NCI-H2227 (cell line): ENCODE measurements at regions not wholly inside any gene's neighbourhood (a gene's known extent, or its start where the extent isn't known, plus 50 kb on each side); places are given as distances from the start of the nearest gene placed in this dataset.
A peak's percentile ranks its signal among the peaks of the same experiment; 100 is the strongest.
"Not testable (repeated sequence)": the region's sequence is repeated elsewhere in the genome, so short reads cannot be mapped to it uniquely, and the experiment has no call there.

Source experiments
- DNase-seq: peaks from one replicate; lab custom pipeline; 2025; ENCODE audit not compliant: unreplicated experiment; lab: John Stamatoyannopoulos, UW

DNA sequence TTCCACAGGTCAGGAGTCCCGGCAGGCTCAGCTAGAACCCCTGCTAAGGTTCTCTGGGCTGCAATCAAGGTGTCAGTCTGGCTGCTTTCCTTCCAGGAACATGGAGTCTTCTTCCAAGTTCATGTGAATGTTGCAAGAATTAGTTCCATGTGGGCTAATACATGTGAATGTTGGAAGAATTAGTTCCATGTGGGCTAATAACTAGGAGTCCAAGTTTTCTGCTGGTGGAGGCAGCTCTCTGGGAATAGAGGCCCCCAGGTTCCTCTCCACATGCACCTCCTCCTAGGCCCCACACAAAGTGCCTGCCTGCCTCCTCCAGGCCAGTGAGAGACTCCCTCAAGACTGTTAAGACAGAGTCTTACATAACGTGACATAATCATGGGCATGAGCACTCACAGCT is 140.8 kb upstream of the SLC35G4 start:
- DNase-seq: no peak

DNA sequence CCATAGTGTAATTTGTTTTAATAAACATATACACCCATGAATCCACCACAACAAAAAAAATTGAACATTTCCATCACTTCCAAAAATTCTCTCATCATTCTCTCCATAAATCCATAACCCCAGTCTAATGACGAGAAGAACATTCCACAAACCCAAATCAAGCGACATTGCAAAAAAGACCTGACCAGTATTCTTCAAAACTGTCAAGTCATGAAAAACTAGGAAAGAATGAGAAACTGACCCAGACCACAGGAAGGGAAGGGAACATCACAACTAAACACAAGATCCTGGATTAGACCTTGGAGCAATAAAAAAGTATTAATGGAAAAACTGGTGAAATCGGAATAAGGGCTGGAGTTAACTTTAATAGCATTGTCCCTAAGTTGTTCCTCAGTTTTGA is 141.3 kb upstream of the SLC35G4 start:
- DNase-seq: no peak

- no peak for DNase-seq
Measured at GRCh38 chr18:11467611-11468010, 141.8 kb upstream of the SLC35G4 start.

GRCh38 chr18:11464129-11464528 is 145.3 kb upstream of the SLC35G4 start:
- no peak for DNase-seq

DNA sequence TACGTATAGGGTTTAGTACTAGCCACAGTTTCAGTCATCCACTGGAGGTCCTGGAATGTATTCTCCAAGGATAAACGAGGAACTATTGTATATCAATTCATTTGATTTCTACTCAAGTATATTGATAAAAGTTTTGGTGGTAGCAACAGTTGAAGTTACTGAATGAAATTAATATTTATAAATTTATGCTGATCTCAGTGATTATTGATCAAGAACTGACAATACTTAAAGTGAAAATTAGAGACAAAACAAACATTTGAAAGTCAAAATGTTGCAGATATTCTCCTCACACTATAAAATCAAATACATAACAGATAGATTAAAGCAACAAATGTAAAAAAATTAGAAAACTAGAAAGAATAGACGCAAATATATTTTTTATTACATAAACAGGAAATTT is 150.9 kb upstream of the SLC35G4 start:
- no peak for DNase-seq

- DNase-seq: not testable (repeated sequence)
Measured at GRCh38 chr18:11457853-11458252, 151.5 kb upstream of the SLC35G4 start.

DNA sequence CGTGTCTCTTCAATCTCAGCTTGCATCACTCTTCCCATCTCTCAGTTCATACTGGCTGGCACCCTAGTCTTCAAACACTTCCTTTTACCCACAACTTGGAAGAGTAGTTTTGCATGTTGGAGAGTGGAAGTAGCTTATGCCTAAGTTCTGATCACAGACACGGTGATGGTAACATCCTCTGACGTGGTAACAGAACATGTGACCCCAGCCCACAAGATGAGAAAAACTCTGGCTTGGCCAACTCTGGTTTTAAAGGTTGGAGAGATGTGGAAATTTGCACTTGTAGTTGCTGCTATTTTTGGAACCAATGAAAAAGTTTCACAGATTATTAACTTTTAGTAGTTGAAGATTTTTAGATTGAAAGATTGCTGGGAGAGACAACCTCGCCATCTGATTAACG is 155.4 kb upstream of the SLC35G4 start:
- no peak for DNase-seq

GRCh38 chr18:11444169-11444568 is 165.2 kb upstream of the SLC35G4 start:
- DNase-seq: not testable (repeated sequence)

GRCh38 chr18:11437046-11437445 is 172.3 kb upstream of the SLC35G4 start:
- no peak for DNase-seq

GRCh38 chr18:11432360-11432811 is 177.0 kb upstream of the SLC35G4 start:
- DNase-seq: no peak

DNA sequence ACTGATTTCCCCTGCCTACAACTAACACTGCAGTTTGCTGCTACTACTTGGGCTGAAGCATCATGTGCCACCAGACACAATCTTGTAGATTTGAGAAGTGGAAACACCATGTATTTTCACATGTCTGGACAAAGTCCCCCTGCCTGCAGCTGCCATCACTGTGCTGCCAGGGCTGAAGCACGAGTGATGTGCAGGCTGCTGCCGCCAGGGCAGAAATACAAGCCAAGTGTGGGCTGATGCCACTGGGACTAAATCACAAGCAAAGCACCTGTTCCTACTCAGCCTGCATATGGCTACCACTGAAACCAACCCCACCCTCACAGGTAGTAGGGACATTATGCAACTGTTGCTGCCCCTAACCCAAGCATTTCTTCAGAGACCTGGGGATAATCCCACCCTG is 179.5 kb upstream of the SLC35G4 start:
- no peak for DNase-seq

DNA sequence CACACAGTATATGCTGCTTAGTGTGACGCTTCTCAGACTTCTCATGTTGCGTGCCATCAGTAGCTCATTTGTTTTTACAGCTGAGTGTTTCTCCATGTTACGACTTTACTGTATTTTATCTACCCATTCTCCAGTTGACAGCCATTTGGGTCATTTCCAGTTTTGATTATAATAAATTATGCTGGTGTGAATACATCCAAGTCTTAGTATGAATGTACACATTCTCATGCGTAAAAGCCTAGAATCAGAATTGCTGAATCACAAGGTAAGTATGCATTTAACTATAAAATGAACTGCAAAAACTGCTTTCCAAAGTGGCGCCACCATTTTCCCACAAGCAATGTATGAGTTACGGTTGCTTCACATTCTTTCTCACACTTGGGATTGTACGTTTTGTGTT is 184.2 kb upstream of the SLC35G4 start:
- DNase-seq: no peak

DNA sequence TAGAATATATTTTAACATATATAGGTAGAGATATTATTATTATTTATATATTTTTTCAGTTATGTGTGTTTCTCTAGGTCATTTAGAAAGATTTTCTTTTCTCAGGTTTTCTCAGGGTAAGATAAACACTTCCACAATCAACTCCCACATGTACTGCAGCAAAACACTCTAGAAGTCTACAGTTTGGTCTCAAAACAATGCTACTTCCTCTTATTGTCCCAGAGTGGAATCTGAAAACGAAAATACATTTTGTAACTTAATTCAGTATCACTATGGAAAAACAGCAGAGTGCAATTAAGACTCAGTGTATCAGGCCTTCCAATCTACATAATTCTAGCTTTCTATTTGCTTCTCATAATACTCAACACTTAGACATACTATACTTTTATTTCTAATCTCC is 190.1 kb upstream of the SLC35G4 start:
- no peak for DNase-seq

DNA sequence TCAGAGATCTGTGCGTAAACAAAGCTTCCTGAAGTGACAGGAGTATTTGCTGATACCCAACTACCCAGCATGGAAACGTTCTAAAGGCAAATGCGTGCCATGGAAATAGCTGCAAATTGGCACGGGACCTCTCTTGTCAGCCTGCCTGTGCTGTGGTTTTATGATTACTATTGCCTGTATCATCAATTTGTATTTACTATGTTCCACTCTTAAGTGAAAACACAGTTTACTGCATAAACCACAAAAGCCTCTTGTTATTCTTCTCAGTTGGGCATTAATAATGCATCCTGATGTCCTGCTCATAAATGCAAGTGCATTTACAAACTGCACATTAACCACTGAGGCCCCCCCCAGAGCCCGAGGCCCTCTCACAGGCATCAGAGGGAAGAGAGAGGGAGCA is 196.6 kb upstream of the SLC35G4 start:
- no peak for DNase-seq

DNA sequence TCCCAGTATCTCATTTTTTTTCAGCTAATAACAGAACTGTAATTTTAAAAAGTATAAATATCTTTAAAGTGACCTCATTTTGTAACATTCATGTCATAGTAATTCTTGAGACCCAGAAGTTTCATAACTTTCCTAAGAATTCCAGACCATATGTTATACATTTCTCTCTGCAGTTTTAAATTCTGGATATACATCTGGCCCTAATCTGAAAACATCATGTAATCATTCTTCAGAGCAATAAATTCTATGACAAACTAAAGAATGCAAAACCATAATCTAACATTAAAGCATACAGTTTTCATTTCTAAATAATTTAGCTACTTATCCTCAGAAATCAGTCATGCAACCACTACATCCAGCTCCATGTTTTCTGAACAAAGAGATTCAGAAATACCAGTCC is 198.3 kb upstream of the SLC35G4 start:
- DNase-seq: no peak

DNA sequence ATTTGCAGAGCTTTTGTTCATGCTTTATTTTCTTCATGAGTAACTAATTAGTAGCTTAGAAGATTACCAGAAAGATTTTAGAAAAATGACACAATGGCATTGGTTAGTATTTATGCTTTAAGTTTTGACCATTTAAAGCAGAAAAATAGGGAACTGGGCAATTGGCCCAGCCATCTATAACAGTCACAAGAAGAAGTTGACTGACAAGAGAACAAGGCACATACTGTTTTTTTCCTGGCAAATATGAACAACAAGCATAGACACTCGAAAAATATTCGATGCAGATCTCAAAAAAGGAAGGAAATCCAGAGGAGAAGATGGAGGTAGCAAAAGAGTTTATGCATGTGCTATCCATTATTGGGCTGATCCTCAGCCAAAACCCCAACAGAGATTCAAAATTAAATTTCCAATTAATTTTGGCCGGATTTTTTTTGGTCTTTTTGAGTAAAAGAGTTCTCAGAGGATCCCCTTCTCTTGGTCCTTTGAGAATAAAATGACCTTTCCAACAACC is 200.8 kb upstream of the SLC35G4 start:
- no peak for DNase-seq

DNA sequence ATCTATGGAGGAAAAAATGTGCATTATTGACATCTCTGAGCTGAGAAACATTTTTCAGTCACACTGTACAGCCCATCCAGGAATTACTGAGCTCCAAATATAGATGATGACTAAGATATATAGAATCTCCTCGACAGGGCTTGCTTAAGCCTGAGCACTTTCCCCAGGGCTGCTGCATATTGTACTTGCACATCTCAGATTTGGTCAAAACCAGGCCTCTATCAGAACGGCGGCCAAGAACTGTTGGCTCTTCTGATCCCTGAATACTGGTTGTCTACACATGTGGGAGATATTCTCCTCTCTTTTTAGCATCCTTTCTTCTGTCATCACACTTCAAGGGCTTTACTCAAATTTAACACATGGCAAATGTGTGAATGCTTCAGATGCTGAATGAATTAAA is 201.5 kb upstream of the SLC35G4 start:
- DNase-seq: no peak

DNA sequence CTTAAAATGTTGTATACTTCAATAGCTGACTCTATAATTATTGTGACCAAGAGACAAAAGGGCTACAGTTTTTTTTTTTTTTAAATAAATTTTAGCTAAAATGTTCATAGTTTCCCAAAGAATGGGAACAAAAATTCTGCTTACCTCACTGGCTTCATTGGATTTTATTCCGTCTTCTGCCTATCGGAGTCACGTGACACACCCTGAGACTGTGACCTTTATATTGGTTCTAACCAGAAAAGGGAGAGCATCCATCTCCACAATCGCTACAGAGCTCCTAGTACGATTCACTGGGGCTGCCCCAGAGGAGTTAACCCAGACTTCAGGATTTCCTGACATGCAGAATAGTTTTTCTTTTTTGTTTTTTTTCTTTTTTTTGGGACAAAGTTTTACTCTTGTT is 203.6 kb upstream of the SLC35G4 start:
- DNase-seq: no peak

DNA sequence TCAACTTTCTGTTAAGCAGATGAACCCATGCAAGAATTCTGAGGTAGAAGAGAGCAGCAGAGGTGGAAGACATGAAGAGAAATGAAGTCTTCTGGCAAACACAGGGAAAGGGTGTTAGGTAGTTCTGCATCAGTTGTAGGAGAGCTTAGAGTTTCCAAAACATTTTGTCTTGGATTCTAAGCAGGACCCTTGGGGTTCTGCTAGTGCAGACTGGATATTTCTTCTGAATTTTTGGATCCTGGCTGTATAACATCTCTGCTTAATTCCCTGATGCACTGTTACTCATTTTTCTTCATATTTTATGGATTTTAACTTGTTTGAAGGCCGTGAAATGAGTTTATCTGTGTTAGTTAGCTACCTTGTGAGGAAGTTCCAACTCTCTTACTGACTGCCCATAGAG is 208.7 kb upstream of the SLC35G4 start:
- DNase-seq: no peak

DNA sequence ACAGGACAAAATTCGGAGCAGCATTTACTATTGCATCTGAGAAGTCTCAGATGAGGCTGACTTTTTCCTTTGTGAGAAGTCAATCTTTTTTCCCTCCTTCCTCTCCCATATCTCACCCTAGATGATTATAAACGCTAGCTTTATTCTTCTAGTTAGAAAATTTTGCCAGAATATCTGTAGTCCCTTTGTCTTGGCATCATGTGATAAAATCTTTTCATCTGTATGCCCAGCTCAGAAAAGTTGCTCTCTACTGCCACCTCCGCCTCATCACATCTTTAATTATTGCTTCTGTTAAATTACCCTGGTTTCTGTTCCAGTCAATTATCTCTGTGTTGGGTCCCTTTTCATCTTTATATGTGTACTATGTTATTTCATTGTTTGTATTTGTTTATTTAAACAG is 210.8 kb upstream of the SLC35G4 start:
- DNase-seq: no peak

GRCh38 chr18:11392980-11393885 is 216.2 kb upstream of the SLC35G4 start:
- DNase-seq: no peak

GRCh38 chr18:11392292-11392691 is 217.1 kb upstream of the SLC35G4 start:
- DNase-seq: peak; percentile 9

- DNase-seq: no peak
Measured at GRCh38 chr18:11391661-11392060, 217.7 kb upstream of the SLC35G4 start.
